Mesendoderm (in vitro differentiated cells): ENCODE measurements at regions not wholly inside any gene's neighbourhood (a gene's known extent, or its start where the extent isn't known, plus 50 kb on each side); places are given as distances from the start of the nearest gene placed in this dataset.

Experiments used
- DNase-seq: peaks from one replicate; pipeline ENCODE4 v3.0.0; 2013
- H2AK5ac ChIP-seq: 2 replicates; pipeline ENCODE4 v1.6.1; 2013; ENCODE audit warnings: low read length, inconsistent platforms
- H2BK120ac ChIP-seq: 2 replicates; pipeline ENCODE4 v1.6.1; 2013; ENCODE audit warnings: low read depth, mild to moderate bottlenecking, low read length, moderate library complexity, mixed read lengths
- H2BK15ac ChIP-seq: replicated peaks from 2 replicates; pipeline ENCODE4 v1.6.1; 2013; ENCODE audit warnings: low read depth, mild to moderate bottlenecking, moderate library complexity
- H2BK5ac ChIP-seq: 2 replicates; pipeline ENCODE4 v1.6.1; 2013; ENCODE audit warnings: low read length, inconsistent platforms
- H3K18ac ChIP-seq: 2 replicates; pipeline ENCODE4 v1.6.1; 2013; ENCODE audit warnings: mild to moderate bottlenecking, low read length, mixed read lengths
- H3K23ac ChIP-seq: one replicate; pipeline ENCODE4 v1.6.1; 2013; ENCODE audit warnings: low read length
- H3K27ac ChIP-seq: 2 replicates; pipeline ENCODE4 v1.5.1; 2013; ENCODE audit warnings: low read depth, mild to moderate bottlenecking, inconsistent platforms, low read length, moderate library complexity
- H3K27me3 ChIP-seq: 2 replicates; pipeline ENCODE4 v1.6.1; 2013; ENCODE audit warnings: low read length, control low read depth, mild to moderate bottlenecking, inconsistent platforms; ENCODE audit not compliant: insufficient read depth, poor library complexity
- H3K36me3 ChIP-seq: 2 replicates; pipeline ENCODE4 v1.6.1; 2013; ENCODE audit warnings: low read length, inconsistent platforms; ENCODE audit not compliant: control insufficient read depth, insufficient read depth
- H3K4ac ChIP-seq: one replicate; pipeline ENCODE4 v1.6.1; 2013; ENCODE audit warnings: low read depth, mild to moderate bottlenecking, low read length, moderate library complexity
- H3K4me1 ChIP-seq: 2 replicates; pipeline ENCODE4 v1.6.1; 2013; ENCODE audit warnings: low read depth, low read length, inconsistent platforms; ENCODE audit not compliant: control insufficient read depth
- H3K4me2 ChIP-seq: 2 replicates; pipeline ENCODE4 v1.6.1; 2013; ENCODE audit warnings: low read length
- H3K4me3 ChIP-seq: 2 replicates; pipeline ENCODE4 v1.5.1; 2013; ENCODE audit warnings: mild to moderate bottlenecking, low read length
- H3K56ac ChIP-seq: one replicate; pipeline ENCODE4 v1.6.1; 2013; ENCODE audit warnings: low read length
- H3K79me1 ChIP-seq: 2 replicates; pipeline ENCODE4 v1.6.1; 2013; ENCODE audit warnings: low read length, inconsistent platforms
- H3K79me2 ChIP-seq: 2 replicates; pipeline ENCODE4 v1.6.1; 2013; ENCODE audit warnings: mild to moderate bottlenecking, low read length; ENCODE audit not compliant: control insufficient read depth, insufficient read depth
- H3K9ac ChIP-seq: 2 replicates; pipeline ENCODE4 v1.6.1; 2013; ENCODE audit warnings: low read length, inconsistent platforms
- H4K5ac ChIP-seq: one replicate; pipeline ENCODE4 v1.6.1; 2013; ENCODE audit warnings: low read length
- H4K8ac ChIP-seq: one replicate; pipeline ENCODE4 v1.6.1; 2013; ENCODE audit warnings: low read depth, mild to moderate bottlenecking, control low read depth, low read length, moderate library complexity
- WGBS: extraction: QIAGEN DNeasy Blood & Tissue Kit; methylation state at CpG from one replicate; pipeline ENCODE4 v1.1.7; 2013; ENCODE audit warnings: low lambda C conversion rate, missing lambda C conversion rate; ENCODE audit not compliant: insufficient coverage; ENCODE audit errors: extremely low coverage; 5-methylcytosine and 5-hydroxymethylcytosine counted together

GRCh38 chr4:152094970-152095700, 334.3 kb upstream of the GATB start:
- no peak overlapping the region for H2BK15ac ChIP-seq
- no peak overlapping the region for H4K5ac ChIP-seq
- no peak overlapping the region for H3K56ac ChIP-seq
- no peak overlapping the region for H2BK5ac ChIP-seq
- no peak overlapping the region for H3K4me3 ChIP-seq
- no peaks in the 10 kb centered on the region for H3K79me1 ChIP-seq
- H3K4me2 ChIP-seq, result no peak overlapping the region
- H4K8ac ChIP-seq, result no peak overlapping the region
- H3K4me1 ChIP-seq, result no peaks in the 10 kb centered on the region
- H3K4ac ChIP-seq, result no peak overlapping the region
- no peaks in the 10 kb centered on the region for H3K79me2 ChIP-seq
- WGBS, result no CpG with 5 or more reads among the region's 8 CpGs
- no peak overlapping the region for H3K23ac ChIP-seq
- H2BK120ac ChIP-seq, result no peak overlapping the region
- no peak overlapping the region for H3K18ac ChIP-seq
- no peaks in the 10 kb centered on the region for H3K27me3 ChIP-seq
- H3K9ac ChIP-seq, result no peak overlapping the region
- no peak for DNase-seq
- H3K27ac ChIP-seq, result no peak overlapping the region
- no peak overlapping the region for H2AK5ac ChIP-seq
- H3K36me3 ChIP-seq, result no peaks in the 10 kb centered on the region

GRCh38 chr4:152091405-152091804, 330.6 kb upstream of the GATB start:
- Histone ChIP-seq H3K4ac (no peak overlapping the region), H3K79me1 (no peaks in the 10 kb centered on the region), H3K4me2 (no peak overlapping the region), H2BK120ac (no peak overlapping the region), H3K27me3 (no peaks in the 10 kb centered on the region), H3K27ac (no peak overlapping the region), H2BK15ac (no peak overlapping the region), H3K9ac (no peak overlapping the region), H3K23ac (no peak overlapping the region), H4K5ac (no peak overlapping the region), H3K4me1 (no peaks in the 10 kb centered on the region), H3K79me2 (no peaks in the 10 kb centered on the region), H3K56ac (no peak overlapping the region), H3K18ac (no peak overlapping the region), H4K8ac (no peak overlapping the region), H2AK5ac (no peak overlapping the region), H3K36me3 (no peaks in the 10 kb centered on the region), H3K4me3 (no peak overlapping the region), H2BK5ac (no peak overlapping the region)
- no peak for DNase-seq
- no CpG with 5 or more reads among the region's 3 CpGs for WGBS

- Histone ChIP-seq H3K23ac (no peak overlapping the region), H2BK120ac (no peak overlapping the region), H2BK5ac (no peak overlapping the region), H3K4me2 (no peak overlapping the region), H3K79me2 (no peaks in the 10 kb centered on the region), H3K36me3 (no peaks in the 10 kb centered on the region), H3K4me3 (no peak overlapping the region), H3K4ac (no peak overlapping the region), H2BK15ac (no peak overlapping the region), H2AK5ac (no peak overlapping the region), H3K56ac (no peak overlapping the region), H3K27ac (no peak overlapping the region), H3K4me1 (no peaks in the 10 kb centered on the region), H4K5ac (no peak overlapping the region), H3K9ac (no peak overlapping the region), H3K18ac (no peak overlapping the region), H3K27me3 (no peaks in the 10 kb centered on the region), H3K79me1 (no peaks in the 10 kb centered on the region), H4K8ac (no peak overlapping the region)
- no CpG with 5 or more reads among the region's 8 CpGs for WGBS
- peak; percentile 78 for DNase-seq
Measured at GRCh38 chr4:152090543-152090942, 329.7 kb upstream of the GATB start.

- WGBS, result no CpG with 5 or more reads among the region's 2 CpGs
- H2AK5ac ChIP-seq, result no peak overlapping the region
- no peak for DNase-seq
- H2BK15ac ChIP-seq, result no peak overlapping the region
- H3K9ac ChIP-seq, result no peak overlapping the region
- no peak overlapping the region for H3K23ac ChIP-seq
- H3K18ac ChIP-seq, result no peak overlapping the region
- no peak overlapping the region for H4K5ac ChIP-seq
- H3K4me2 ChIP-seq, result no peak overlapping the region
- no peaks in the 10 kb centered on the region for H3K36me3 ChIP-seq
- H3K79me2 ChIP-seq, result no peaks in the 10 kb centered on the region
- no peak overlapping the region for H3K4me3 ChIP-seq
- no peak overlapping the region for H3K56ac ChIP-seq
- H3K4me1 ChIP-seq, result no peaks in the 10 kb centered on the region
- H3K27me3 ChIP-seq, result no peaks in the 10 kb centered on the region
- no peak overlapping the region for H3K27ac ChIP-seq
- H3K4ac ChIP-seq, result no peak overlapping the region
- no peak overlapping the region for H2BK5ac ChIP-seq
- no peaks in the 10 kb centered on the region for H3K79me1 ChIP-seq
- H2BK120ac ChIP-seq, result no peak overlapping the region
- no peak overlapping the region for H4K8ac ChIP-seq
Measured at GRCh38 chr4:152089584-152089983, 328.8 kb upstream of the GATB start.

GRCh38 chr4:152087335-152087734, 326.5 kb upstream of the GATB start:
- Histone ChIP-seq H3K36me3 (no peaks in the 10 kb centered on the region), H3K4me1 (no peaks in the 10 kb centered on the region), H3K23ac (no peak overlapping the region), H3K27me3 (no peaks in the 10 kb centered on the region), H3K4ac (no peak overlapping the region), H3K18ac (no peak overlapping the region), H4K5ac (no peak overlapping the region), H3K9ac (no peak overlapping the region), H4K8ac (no peak overlapping the region), H2BK15ac (no peak overlapping the region), H2BK120ac (no peak overlapping the region), H3K4me3 (no peak overlapping the region), H2BK5ac (no peak overlapping the region), H3K27ac (no peak overlapping the region), H2AK5ac (no peak overlapping the region), H3K4me2 (no peak overlapping the region), H3K79me2 (no peaks in the 10 kb centered on the region), H3K79me1 (no peaks in the 10 kb centered on the region), H3K56ac (no peak overlapping the region)
- no peak for DNase-seq
- no CpG with 5 or more reads among the region's 6 CpGs for WGBS

GRCh38 chr4:152085657-152086056, 324.9 kb upstream of the GATB start:
- H3K79me1 ChIP-seq, result no peaks in the 10 kb centered on the region
- no peak overlapping the region for H3K23ac ChIP-seq
- no peak overlapping the region for H4K8ac ChIP-seq
- H3K4me3 ChIP-seq, result no peak overlapping the region
- H3K79me2 ChIP-seq, result no peaks in the 10 kb centered on the region
- H3K27me3 ChIP-seq, result no peaks in the 10 kb centered on the region
- H2BK120ac ChIP-seq, result no peak overlapping the region
- H3K9ac ChIP-seq, result no peak overlapping the region
- no peak overlapping the region for H2BK15ac ChIP-seq
- no peaks in the 10 kb centered on the region for H3K36me3 ChIP-seq
- H3K27ac ChIP-seq, result no peak overlapping the region
- H3K4ac ChIP-seq, result no peak overlapping the region
- H4K5ac ChIP-seq, result no peak overlapping the region
- no peak overlapping the region for H3K4me2 ChIP-seq
- no peak overlapping the region for H3K18ac ChIP-seq
- WGBS, result no CpG with 5 or more reads among the region's 1 CpG
- no peak overlapping the region for H2BK5ac ChIP-seq
- H2AK5ac ChIP-seq, result no peak overlapping the region
- H3K56ac ChIP-seq, result no peak overlapping the region
- no peak for DNase-seq
- H3K4me1 ChIP-seq, result no peaks in the 10 kb centered on the region
